GM21529 (cell line): ENCODE measurements at regions not wholly inside any gene's neighbourhood (a gene's known extent, or its start where the extent isn't known, plus 50 kb on each side); places are given as distances from the start of the nearest gene placed in this dataset.
"Not testable (repeated sequence)": the region's sequence is repeated elsewhere in the genome, so short reads cannot be mapped to it uniquely, and the experiment has no call there.

Experiments used
- ATAC-seq: cut with Tn5 transposase; IDR thresholded peaks from one replicate; pipeline ENCODE4 v1.9.1; 2021; ENCODE audit not compliant: unreplicated experiment

- ATAC-seq, result no peak
Measured at GRCh38 chr2:118577202-118577601, 270.2 kb downstream of the EN1 start.

GRCh38 chr2:118576109-118576855 lies 271.2 kb downstream of the EN1 start:
- ATAC-seq, result no peak

GRCh38 chr2:118572380-118572779 lies 275.1 kb downstream of the EN1 start:
- not testable (repeated sequence) for ATAC-seq

GRCh38 chr2:118569876-118570535 lies 277.4 kb downstream of the EN1 start:
- no peak for ATAC-seq

- no peak for ATAC-seq
Measured at GRCh38 chr2:118568700-118569099, 278.7 kb downstream of the EN1 start.

GRCh38 chr2:118565786-118566540 lies 281.5 kb downstream of the EN1 start:
- ATAC-seq, result no peak

- no peak for ATAC-seq
Measured at GRCh38 chr2:118565301-118565700, 282.1 kb downstream of the EN1 start.

GRCh38 chr2:118562144-118562543 lies 285.3 kb downstream of the EN1 start:
- no peak for ATAC-seq

- no peak for ATAC-seq
Measured at GRCh38 chr2:118558846-118559245, 288.6 kb downstream of the EN1 start.

- no peak for ATAC-seq
Measured at GRCh38 chr2:118557791-118558190, 289.7 kb downstream of the EN1 start.

GRCh38 chr2:118557016-118557415 lies 290.4 kb downstream of the EN1 start:
- ATAC-seq, result no peak

- no peak for ATAC-seq
Measured at GRCh38 chr2:118554616-118555015, 292.8 kb downstream of the EN1 start.

- ATAC-seq, result no peak
Measured at GRCh38 chr2:118549503-118549902, 297.9 kb downstream of the EN1 start.

GRCh38 chr2:118548880-118549488 lies 298.5 kb downstream of the EN1 start:
- no peak for ATAC-seq

- no peak for ATAC-seq
Measured at GRCh38 chr2:118539290-118539689, 308.2 kb downstream of the EN1 start.

GRCh38 chr2:118536306-118536705 lies 311.1 kb downstream of the EN1 start:
- ATAC-seq, result no peak

GRCh38 chr2:118535818-118536212 lies 311.6 kb downstream of the EN1 start:
- ATAC-seq, result no peak

- ATAC-seq, result no peak
Measured at GRCh38 chr2:118535171-118535817, 312.2 kb downstream of the EN1 start.

- ATAC-seq, result no peak
Measured at GRCh38 chr2:118530976-118531375, 316.5 kb downstream of the EN1 start.

- ATAC-seq, result no peak
Measured at GRCh38 chr2:118529908-118530599, 317.4 kb downstream of the EN1 start.
